ENCODE measurements at regions not wholly inside any gene's neighbourhood (a gene's known extent, or its start where the extent isn't known, plus 50 kb on each side); places are given as distances from the start of the nearest gene placed in this dataset.

DNA sequence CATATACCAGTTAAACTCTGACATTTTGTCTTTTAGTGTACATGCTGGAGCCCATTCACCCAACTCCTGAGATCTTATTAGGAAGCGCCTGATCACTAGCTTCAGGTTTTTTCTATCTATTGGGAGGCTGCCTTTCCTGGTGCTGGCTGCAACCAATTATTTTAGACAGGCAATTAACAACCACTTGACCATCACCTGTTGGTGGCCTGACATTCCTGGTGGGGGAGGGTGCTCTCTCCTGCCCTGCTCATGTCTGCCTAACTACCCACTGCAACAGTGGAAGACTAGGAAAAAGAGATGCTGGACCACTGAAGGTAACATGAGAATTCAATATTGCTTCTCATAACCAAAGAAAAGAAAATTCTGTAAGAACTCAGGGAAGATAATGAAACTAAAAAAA is 190.3 kb upstream of the GRM3 start:
- TF ChIP-seq, protein P1, sequence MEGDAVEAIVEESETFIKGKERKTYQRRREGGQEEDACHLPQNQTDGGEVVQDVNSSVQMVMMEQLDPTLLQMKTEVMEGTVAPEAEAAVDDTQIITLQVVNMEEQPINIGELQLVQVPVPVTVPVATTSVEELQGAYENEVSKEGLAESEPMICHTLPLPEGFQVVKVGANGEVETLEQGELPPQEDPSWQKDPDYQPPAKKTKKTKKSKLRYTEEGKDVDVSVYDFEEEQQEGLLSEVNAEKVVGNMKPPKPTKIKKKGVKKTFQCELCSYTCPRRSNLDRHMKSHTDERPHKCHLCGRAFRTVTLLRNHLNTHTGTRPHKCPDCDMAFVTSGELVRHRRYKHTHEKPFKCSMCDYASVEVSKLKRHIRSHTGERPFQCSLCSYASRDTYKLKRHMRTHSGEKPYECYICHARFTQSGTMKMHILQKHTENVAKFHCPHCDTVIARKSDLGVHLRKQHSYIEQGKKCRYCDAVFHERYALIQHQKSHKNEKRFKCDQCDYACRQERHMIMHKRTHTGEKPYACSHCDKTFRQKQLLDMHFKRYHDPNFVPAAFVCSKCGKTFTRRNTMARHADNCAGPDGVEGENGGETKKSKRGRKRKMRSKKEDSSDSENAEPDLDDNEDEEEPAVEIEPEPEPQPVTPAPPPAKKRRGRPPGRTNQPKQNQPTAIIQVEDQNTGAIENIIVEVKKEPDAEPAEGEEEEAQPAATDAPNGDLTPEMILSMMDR (IDR thresholded peaks at IDR 0.05), result no peak
- no peak for TF ChIP-seq MAZ (IDR thresholded peaks at IDR 0.05; ENCODE audit: borderline replicate concordance, low read depth, low read length)
- TF ChIP-seq CBX2 (IDR thresholded peaks at IDR 0.05; ENCODE audit: borderline replicate concordance, low read depth), result no peak
- TF ChIP-seq POLR2A (IDR thresholded peaks at IDR 0.05; ENCODE audit: low read length), result no peak
- TF ChIP-seq, protein P2, sequence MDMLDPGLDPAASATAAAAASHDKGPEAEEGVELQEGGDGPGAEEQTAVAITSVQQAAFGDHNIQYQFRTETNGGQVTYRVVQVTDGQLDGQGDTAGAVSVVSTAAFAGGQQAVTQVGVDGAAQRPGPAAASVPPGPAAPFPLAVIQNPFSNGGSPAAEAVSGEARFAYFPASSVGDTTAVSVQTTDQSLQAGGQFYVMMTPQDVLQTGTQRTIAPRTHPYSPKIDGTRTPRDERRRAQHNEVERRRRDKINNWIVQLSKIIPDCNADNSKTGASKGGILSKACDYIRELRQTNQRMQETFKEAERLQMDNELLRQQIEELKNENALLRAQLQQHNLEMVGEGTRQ (IDR thresholded peaks at IDR 0.05), result no peak
- TF ChIP-seq CEBPB (IDR thresholded peaks at IDR 0.05), result no peak
- no peak for TF ChIP-seq CHD4 (IDR thresholded peaks at IDR 0.05; ENCODE audit: borderline replicate concordance)
- no peak for TF ChIP-seq SMC3 (IDR thresholded peaks at IDR 0.05)
- no peak for TF ChIP-seq JUN (IDR thresholded peaks at IDR 0.05)
- no peak for TF ChIP-seq RAD21 (conservative IDR thresholded peaks at IDR 0.05 in 1 of 2, IDR thresholded peaks at IDR 0.05 in 1 of 2)
- no peak for TF ChIP-seq MAX (IDR thresholded peaks at IDR 0.05)
- TF ChIP-seq, protein P3, sequence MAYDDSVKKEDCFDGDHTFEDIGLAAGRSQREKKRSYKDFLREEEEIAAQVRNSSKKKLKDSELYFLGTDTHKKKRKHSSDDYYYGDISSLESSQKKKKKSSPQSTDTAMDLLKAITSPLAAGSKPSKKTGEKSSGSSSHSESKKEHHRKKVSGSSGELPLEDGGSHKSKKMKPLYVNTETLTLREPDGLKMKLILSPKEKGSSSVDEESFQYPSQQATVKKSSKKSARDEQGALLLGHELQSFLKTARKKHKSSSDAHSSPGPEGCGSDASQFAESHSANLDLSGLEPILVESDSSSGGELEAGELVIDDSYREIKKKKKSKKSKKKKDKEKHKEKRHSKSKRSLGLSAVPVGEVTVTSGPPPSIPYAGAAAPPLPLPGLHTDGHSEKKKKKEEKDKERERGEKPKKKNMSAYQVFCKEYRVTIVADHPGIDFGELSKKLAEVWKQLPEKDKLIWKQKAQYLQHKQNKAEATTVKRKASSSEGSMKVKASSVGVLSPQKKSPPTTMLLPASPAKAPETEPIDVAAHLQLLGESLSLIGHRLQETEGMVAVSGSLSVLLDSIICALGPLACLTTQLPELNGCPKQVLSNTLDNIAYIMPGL (CRISPR knock-in tag; IDR thresholded peaks at IDR 0.05; ENCODE audit: borderline replicate concordance), result no peak
- TF ChIP-seq, protein P4, sequence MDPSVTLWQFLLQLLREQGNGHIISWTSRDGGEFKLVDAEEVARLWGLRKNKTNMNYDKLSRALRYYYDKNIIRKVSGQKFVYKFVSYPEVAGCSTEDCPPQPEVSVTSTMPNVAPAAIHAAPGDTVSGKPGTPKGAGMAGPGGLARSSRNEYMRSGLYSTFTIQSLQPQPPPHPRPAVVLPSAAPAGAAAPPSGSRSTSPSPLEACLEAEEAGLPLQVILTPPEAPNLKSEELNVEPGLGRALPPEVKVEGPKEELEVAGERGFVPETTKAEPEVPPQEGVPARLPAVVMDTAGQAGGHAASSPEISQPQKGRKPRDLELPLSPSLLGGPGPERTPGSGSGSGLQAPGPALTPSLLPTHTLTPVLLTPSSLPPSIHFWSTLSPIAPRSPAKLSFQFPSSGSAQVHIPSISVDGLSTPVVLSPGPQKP (IDR thresholded peaks at IDR 0.05; ENCODE audit: low read depth, low read length), result no peak

All from A549 (cell line).